GM12878 (cell line): ENCODE measurements at regions not wholly inside any gene's neighbourhood (a gene's known extent, or its start where the extent isn't known, plus 50 kb on each side); places are given as distances from the start of the nearest gene placed in this dataset.

ENCODE experiments used
- ATAC-seq: fragments of 200-7000 bp; cut with Tn5 transposase; 3 replicates; pipeline ENCODE4 v1.9.1; 2020; ENCODE audit warnings: mild to moderate bottlenecking, moderate library complexity
- BruUV-seq: library from RNA; stranded (reverse); fragments of 400-500 nt; replicated peaks from 2 replicates; lab custom pipeline; 2021; lab: Mats Ljungman, UMichigan
- CTCF ChIA-PET: fragments of 300-600 bp; sonication (Branson Sonifier 250); formaldehyde crosslinking; extraction: SDS; loops from one replicate; lab custom pipeline; 2021; ENCODE audit warnings: inconsistent platforms; lab: Yijun Ruan, JAX
- POLR2A ChIA-PET: fragments of 350-600 bp; formaldehyde crosslinking; extraction: SDS; loops from one replicate; lab custom pipeline; 2021; ENCODE audit warnings: inconsistent platforms; lab: Charles Lee
- RAD21 ChIA-PET: fragments of 300-600 bp; sonication (Branson Sonifier 250); formaldehyde crosslinking; loops from one replicate; lab custom pipeline; 2023; ENCODE audit warnings: antibody characterized with exemption; ENCODE audit not compliant: unreplicated experiment; lab: Charles Lee
- SMC1A ChIA-PET: fragments of 300-600 bp; sonication (Branson Sonifier 250); formaldehyde crosslinking; loops from one replicate; lab custom pipeline; 2023; ENCODE audit not compliant: unreplicated experiment, uncharacterized antibody; lab: Charles Lee
- DNase-seq: peaks from one replicate; pipeline ENCODE4 v3.0.0-alpha.2; 2011; ENCODE audit warnings: low read depth, low spot score
- FAIRE-seq: peaks from 3 replicates; lab custom pipeline; 2011; peaks lifted over from hg19 to GRCh38; lab: Jason Lieb, UNC
- H2AFZ ChIP-seq: 2 replicates; pipeline ENCODE4 v1.6.0; 2011; ENCODE audit warnings: low read depth, low read length, control low read depth; ENCODE audit not compliant: control insufficient read depth
- H3K27ac ChIP-seq: 2 replicates; pipeline ENCODE4 v1.5.1; 2011; ENCODE audit warnings: control low read depth; ENCODE audit not compliant: control insufficient read depth, insufficient read depth
- H3K27me3 ChIP-seq, 2 experiments: replicated peaks in 1 of 2; 2 replicates each; pipeline versions ENCODE4 v1.6.0 to v1.6.1; 2011; ENCODE audit warnings: low read length in 1 of 2; ENCODE audit not compliant: control insufficient read depth in 2 of 2, insufficient read depth in 2 of 2
- H3K36me3 ChIP-seq, 2 experiments: 2 replicates each; pipeline ENCODE4 v1.5.1; 2011; ENCODE audit warnings: low read length in 1 of 2; ENCODE audit not compliant: control insufficient read depth in 2 of 2, insufficient read depth in 2 of 2
- H3K4me1 ChIP-seq: 2 replicates; pipeline ENCODE4 v1.6.1; 2011; ENCODE audit warnings: mild to moderate bottlenecking, low read length, moderate library complexity, mixed read lengths; ENCODE audit not compliant: control insufficient read depth, insufficient read depth
- H3K4me2 ChIP-seq: 2 replicates; pipeline ENCODE4 v1.6.0; 2011; ENCODE audit warnings: control low read depth; ENCODE audit not compliant: control insufficient read depth, insufficient read depth
- H3K4me3 ChIP-seq: fragments of 200-600 bp; sonication (generic); 2 replicates; pipeline ENCODE4 v1.5.1; 2016
- H3K79me2 ChIP-seq: 2 replicates; pipeline ENCODE4 v1.6.0; 2011; ENCODE audit warnings: low read length; ENCODE audit not compliant: control insufficient read depth, insufficient read depth
- H3K9ac ChIP-seq: 2 replicates; pipeline ENCODE4 v1.8.0; 2011; ENCODE audit warnings: low read length, control low read depth, mixed read lengths; ENCODE audit not compliant: control insufficient read depth, insufficient read depth
- H3K9me3 ChIP-seq: replicated peaks from 3 replicates; pipeline ENCODE4 v1.5.1; 2011; ENCODE audit warnings: mild to moderate bottlenecking, low read length; ENCODE audit not compliant: control insufficient read depth, insufficient read depth
- H4K20me1 ChIP-seq: 2 replicates; pipeline ENCODE4 v1.6.0; 2011; ENCODE audit not compliant: control insufficient read depth, insufficient read depth
- E2F4 ChIP-seq: IDR thresholded peaks from 2 replicates; pipeline ENCODE4 v1.6.1; 2012; ENCODE audit warnings: low read depth, low read length, improper control_type of control experiment
- HSF1 ChIP-seq: fragments of 150-350 bp; IDR thresholded peaks from 2 replicates; pipeline ENCODE4 v1.6.1; 2014; ENCODE audit warnings: mild to moderate bottlenecking, low read depth, low read length
- IKZF1 ChIP-seq: fragments of 450-650 bp; conservative IDR thresholded peaks from 2 replicates; pipeline ENCODE4 v1.6.1; 2017; ENCODE audit warnings: antibody characterized with exemption, mild to moderate bottlenecking
- KLF5 ChIP-seq: fragments of 450-650 bp; IDR thresholded peaks from 2 replicates; pipeline ENCODE4 v1.6.1; 2014; ENCODE audit warnings: mild to moderate bottlenecking; ENCODE audit not compliant: partially characterized antibody
- NBN ChIP-seq: fragments of 450-650 bp; IDR thresholded peaks from 2 replicates; pipeline ENCODE4 v1.6.1; 2016
- PKNOX1 ChIP-seq: fragments of 450-650 bp; IDR thresholded peaks from 2 replicates; pipeline ENCODE4 v1.6.1; 2016; ENCODE audit warnings: mild to moderate bottlenecking
- RELA ChIP-seq: fragments of 450-650 bp; IDR thresholded peaks from 2 replicates; pipeline ENCODE4 v1.8.0; 2014; ENCODE audit warnings: borderline replicate concordance; ENCODE audit not compliant: partially characterized antibody
- SMAD1 ChIP-seq: fragments of 450-650 bp; IDR thresholded peaks from 2 replicates; pipeline ENCODE4 v1.6.1; 2018; ENCODE audit warnings: mild to moderate bottlenecking, low read depth; ENCODE audit not compliant: partially characterized antibody
- SREBF2 ChIP-seq: IDR thresholded peaks from 2 replicates; pipeline ENCODE4 v1.6.1; 2012; ENCODE audit warnings: mild to moderate bottlenecking, low read length
- STAT1 ChIP-seq: fragments of 450-650 bp; conservative IDR thresholded peaks from 2 replicates; pipeline ENCODE4 v1.6.1; 2014; ENCODE audit warnings: antibody characterized with exemption, mild to moderate bottlenecking
- TARDBP ChIP-seq: IDR thresholded peaks from 2 replicates; pipeline ENCODE4 v1.6.1; 2016; ENCODE audit warnings: borderline replicate concordance
- WGBS: methylation state at CpG from one replicate; pipeline ENCODE4 v1.1.6; 2016; ENCODE audit warnings: low lambda C conversion rate; ENCODE audit not compliant: insufficient replicate concordance, insufficient coverage; ENCODE audit errors: missing lambda C conversion rate; 5-methylcytosine and 5-hydroxymethylcytosine counted together
- in situ Hi-C: fragments of 300-500 bp; cut with MboI; formaldehyde crosslinking; loops from 9 replicates; pipeline ENCODE4 v1.14.3; 2018; ENCODE audit warnings: mixed read lengths
- intact Hi-C: fragments of 100-400 bp; cut with micrococcal nuclease; formaldehyde crosslinking; loops from one replicate; pipeline ENCODE4 v1.14.2; 2022; ENCODE audit not compliant: unreplicated experiment

- ATAC-seq, result no peak
- no peak for DNase-seq
- TF ChIP-seq STAT1 (no peak), SREBF2 (no peak), NBN (no peak), KLF5 (no peak), RELA (no peak), HSF1 (no peak), SMAD1 (no peak), IKZF1 (no peak), PKNOX1 (no peak), TARDBP (no peak), E2F4 (no peak)
- ChIA-PET RAD21 (no interaction called here), SMC1A (no interaction called here), CTCF (interaction anchor here (1.0 to 3.5 kb wide), 2 partner anchors 10 to 157 kb away, joined by 3 to 27 read pairs; no protein-coding TSS in a partner anchor), POLR2A (no interaction called here)
- no peak overlapping the region for H3K4me2 ChIP-seq
- BruUV-seq, result no TSS peak
- no peaks in the 10 kb centered on the region for H4K20me1 ChIP-seq
- no peaks in the 10 kb centered on the region for H3K9me3 ChIP-seq
- H3K27me3 ChIP-seq, result no peaks in the 10 kb centered on the region; a peak in 1 of 4 replicates
- H3K4me3 ChIP-seq, result no peak overlapping the region
- in situ Hi-C loops (loop anchor here (25.0 kb wide), 1 partner anchor 794 kb away; no protein-coding TSS in a partner anchor), intact Hi-C loops (loop anchor here (1.0 to 10.0 kb wide), 2 partner anchors 33 to 396 kb away; no protein-coding TSS in a partner anchor)
- FAIRE-seq, result no peak
- WGBS, result 25% methylated on average over 5 of the region's 5 CpGs
- H3K36me3 ChIP-seq, result no peaks in the 10 kb centered on the region
- no peaks in the 10 kb centered on the region for H3K4me1 ChIP-seq
- no peak overlapping the region for H3K27ac ChIP-seq
- no peak overlapping the region for H2AFZ ChIP-seq
- H3K79me2 ChIP-seq, result no peaks in the 10 kb centered on the region
- H3K9ac ChIP-seq, result no peak overlapping the region
Observed at GRCh38 chr14:54330876-54331275, 65.9 kb upstream of the CDKN3 start.
